ENCODE measurements at regions not wholly inside any gene's neighbourhood (a gene's known extent, or its start where the extent isn't known, plus 50 kb on each side); places are given as distances from the start of the nearest gene placed in this dataset.

DNA sequence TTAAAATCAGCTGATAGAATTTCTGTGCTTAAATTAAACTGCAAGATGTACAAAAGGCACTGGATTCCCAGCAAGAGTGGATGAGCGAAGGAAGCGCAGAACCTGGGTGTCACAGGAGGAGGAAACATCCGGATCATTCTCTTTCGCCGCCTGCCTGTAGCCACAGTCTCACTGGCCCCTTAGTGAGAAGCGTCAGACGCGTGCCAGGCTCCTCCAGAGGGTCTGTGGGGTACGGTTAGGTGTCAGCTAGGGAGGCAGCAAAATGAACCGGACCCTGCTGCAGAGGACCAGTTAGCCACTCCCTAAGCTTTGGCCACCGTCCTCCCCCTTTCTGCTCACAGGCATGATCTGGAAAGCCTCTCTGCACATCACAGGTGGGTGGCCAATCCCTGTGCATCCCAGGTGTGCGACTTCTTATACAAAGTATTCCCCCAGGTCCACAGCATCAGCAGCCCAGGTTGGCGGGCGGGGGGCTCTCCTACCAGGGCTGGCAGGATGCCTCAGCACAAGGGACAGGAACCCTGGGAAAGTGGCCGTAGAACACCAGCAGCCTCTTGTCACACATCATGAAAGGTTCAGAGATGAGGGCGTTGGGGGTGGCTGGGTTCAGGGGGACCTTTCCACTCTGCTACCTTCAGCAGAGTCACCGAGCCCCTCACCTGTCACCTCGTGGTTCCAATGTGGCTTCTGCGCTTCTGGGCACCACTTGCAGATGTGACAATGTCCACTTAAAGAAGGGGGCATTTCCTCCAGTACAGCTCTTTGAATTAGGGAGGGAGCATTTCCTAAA lies 61.1 kb upstream of the SLC66A3 start:
- TF ChIP-seq, protein P1, sequence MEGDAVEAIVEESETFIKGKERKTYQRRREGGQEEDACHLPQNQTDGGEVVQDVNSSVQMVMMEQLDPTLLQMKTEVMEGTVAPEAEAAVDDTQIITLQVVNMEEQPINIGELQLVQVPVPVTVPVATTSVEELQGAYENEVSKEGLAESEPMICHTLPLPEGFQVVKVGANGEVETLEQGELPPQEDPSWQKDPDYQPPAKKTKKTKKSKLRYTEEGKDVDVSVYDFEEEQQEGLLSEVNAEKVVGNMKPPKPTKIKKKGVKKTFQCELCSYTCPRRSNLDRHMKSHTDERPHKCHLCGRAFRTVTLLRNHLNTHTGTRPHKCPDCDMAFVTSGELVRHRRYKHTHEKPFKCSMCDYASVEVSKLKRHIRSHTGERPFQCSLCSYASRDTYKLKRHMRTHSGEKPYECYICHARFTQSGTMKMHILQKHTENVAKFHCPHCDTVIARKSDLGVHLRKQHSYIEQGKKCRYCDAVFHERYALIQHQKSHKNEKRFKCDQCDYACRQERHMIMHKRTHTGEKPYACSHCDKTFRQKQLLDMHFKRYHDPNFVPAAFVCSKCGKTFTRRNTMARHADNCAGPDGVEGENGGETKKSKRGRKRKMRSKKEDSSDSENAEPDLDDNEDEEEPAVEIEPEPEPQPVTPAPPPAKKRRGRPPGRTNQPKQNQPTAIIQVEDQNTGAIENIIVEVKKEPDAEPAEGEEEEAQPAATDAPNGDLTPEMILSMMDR (IDR thresholded peaks at IDR 0.05; ENCODE audit: low read depth, low read length) = no peak
- no peak for DNase-seq (ENCODE audit: low read depth in 2 of 2)
- H3K4me3 ChIP-seq (replicated peaks in 1 of 2; ENCODE audit: low read depth in 2 of 2, low read length in 2 of 2) = no peak overlapping the region

DNA sequence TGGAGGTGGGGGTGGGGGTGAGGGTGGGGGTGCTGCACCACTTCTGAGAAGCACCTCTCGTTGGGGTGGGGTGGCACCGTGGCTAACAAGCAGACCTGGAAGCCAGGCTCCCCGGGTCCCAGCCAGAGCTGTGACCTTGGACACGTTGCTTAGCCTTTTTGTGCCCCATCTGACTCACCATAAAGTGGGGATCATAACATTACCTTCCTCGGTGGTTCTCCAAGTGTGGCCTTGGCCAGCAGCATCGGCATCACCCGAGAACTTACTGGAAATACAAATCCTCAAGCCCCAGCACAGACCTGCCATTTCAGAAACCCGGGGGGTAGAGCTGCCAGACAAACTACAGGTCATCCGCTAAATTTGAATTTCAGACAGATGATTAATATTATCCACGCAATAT lies 58.7 kb upstream of the SLC66A3 start:
- H3K4me3 ChIP-seq (replicated peaks in 1 of 2; ENCODE audit: low read depth in 2 of 2, low read length in 2 of 2) = no peak overlapping the region
- TF ChIP-seq, protein P1 (IDR thresholded peaks at IDR 0.05; ENCODE audit: low read depth, low read length) = no peak
- no peak for DNase-seq (ENCODE audit: low read depth in 2 of 2)

DNA sequence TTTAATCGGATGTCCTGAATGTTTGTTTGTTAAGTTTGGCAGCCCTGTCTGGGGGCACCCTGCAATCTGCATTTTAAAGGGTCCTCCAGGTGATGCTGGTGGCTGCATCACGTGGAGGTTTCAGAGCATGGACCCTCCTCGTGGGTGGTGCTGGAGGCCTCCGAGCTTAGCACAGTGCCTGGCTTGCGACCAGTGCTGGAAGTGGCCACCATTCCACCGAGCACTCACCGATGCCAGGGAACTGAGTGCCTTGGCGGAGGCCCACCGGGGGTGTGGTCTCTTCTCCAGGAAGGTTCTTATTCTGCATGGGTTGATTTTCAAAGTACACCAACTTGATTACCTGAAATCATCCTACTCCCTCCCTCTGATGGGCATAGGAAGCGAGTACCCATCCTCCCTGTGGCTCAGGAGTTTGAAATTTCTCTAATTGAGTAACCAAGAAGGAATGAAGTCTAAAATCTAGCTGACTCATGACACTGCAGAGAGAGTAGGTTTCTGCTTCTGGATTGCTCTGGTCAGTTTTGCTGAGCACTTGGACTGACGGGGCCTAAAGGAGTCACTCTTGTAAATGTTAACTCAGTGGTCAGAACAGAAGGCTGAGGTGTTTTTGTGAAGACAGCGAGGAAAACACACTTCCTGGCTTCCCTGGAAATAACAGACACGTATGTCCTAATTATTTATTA lies 58.1 kb upstream of the SLC66A3 start:
- peak; percentile 28 to 61 for DNase-seq (ENCODE audit: low read depth in 2 of 2)
- H3K4me3 ChIP-seq (replicated peaks in 1 of 2; ENCODE audit: low read depth in 2 of 2, low read length in 2 of 2) = no peak overlapping the region

DNA sequence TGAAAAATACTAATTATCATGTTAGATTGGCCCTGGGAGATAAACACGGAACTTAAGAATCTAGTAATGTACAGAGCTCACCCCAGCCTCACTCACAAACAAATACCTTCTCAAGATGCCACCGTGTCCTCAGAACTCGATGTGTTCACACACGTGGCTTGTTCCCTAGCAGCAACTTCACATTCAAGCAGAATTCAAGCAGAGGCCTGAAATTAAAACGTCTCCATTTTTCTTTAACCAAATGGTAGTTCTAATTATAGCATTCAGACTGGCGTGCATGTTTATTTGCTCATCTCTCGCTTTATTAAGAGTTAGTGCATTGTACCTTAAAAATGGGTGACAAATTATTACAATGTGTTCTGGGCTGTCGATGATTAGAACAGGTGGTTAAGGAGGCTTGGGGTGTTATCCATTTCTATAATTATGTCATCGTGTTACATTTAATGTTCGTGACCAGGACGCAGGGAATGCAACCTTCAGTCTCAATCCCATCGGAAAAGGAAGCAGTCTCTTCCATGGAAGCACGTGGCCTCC lies 57.3 kb upstream of the SLC66A3 start:
- DNase-seq (ENCODE audit: low read depth in 2 of 2) = no peak
- H3K4me3 ChIP-seq (replicated peaks in 1 of 2; ENCODE audit: low read depth in 2 of 2, low read length in 2 of 2) = no peak overlapping the region
- TF ChIP-seq, protein P1 (IDR thresholded peaks at IDR 0.05; ENCODE audit: low read depth, low read length) = no peak

More for the DNA sequence above, 58.1 kb upstream of the SLC66A3 start:
- TF ChIP-seq, protein P1 (IDR thresholded peaks at IDR 0.05; ENCODE audit: low read depth, low read length) = no peak

DNA sequence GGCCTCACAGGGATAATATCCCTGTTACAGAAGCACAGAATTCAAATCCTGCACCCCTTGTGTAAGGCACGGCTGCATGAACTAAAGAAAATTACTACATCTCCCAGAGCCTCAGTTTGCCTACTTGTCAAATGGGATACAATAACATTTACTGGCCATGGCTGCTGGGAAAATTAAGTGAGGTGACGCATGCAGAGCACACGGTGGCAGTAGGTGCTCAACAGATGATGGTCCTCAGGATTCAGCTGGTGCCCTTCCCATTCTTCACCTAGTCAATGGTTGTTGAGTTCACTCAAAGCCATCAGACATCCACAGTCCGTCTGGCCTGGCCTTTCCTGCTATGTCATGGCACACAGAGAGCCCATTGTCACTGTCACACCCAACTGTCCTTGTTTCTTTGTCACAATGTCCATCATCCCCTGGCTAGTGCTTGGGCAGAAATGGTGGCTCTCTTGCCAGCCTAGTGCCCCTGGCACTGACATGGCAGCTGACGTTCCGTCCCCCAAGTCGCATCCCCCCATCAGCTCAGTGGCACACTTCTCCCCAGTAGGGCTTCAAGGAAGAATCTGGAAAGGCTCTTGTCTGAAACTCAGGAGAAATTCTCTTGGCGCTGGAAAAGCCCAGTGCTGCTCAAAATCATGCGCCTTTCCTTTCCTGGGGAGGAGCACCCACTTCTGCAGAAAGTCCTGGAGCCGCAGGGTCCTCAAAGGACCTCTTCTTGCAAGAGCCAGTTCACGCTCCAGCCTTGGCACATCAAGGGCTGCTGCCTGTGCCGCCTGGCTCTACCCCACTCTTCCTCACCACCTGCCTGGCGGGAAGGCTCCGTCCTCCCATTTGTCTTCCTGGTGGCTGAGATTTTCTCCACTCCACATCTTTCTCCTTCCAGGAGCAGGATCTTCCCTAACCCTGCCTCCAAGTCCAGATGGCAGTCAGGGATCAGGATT lies 55.9 kb upstream of the SLC66A3 start:
- TF ChIP-seq, protein P1 (IDR thresholded peaks at IDR 0.05; ENCODE audit: low read depth, low read length) = no peak
- DNase-seq (ENCODE audit: low read depth in 2 of 2) = no peak
- H3K4me3 ChIP-seq (replicated peaks in 1 of 2; ENCODE audit: low read depth in 2 of 2, low read length in 2 of 2) = no peak overlapping the region

DNA sequence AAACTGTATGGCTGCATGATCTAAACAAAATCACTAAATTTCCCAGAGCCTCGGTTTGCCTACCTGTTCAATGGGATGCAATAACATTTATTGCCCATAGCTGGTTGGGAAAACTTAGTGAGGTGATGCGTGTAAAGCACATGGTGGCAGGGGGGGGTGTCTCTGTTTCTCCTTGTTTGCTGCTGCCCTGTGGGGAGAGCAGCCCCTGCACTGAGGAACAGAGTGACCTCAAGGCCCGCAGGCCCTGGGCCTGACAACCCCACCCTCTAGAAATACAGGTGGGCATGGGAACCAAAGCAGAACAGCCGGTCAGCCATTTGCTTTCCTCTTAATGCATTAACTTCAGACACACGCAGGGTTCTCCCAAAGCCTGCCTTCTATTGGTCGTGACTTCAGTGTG lies 55.1 kb upstream of the SLC66A3 start:
- TF ChIP-seq, protein P1 (IDR thresholded peaks at IDR 0.05; ENCODE audit: low read depth, low read length) = no peak
- DNase-seq (ENCODE audit: low read depth in 2 of 2) = no peak
- H3K4me3 ChIP-seq (replicated peaks in 1 of 2; ENCODE audit: low read depth in 2 of 2, low read length in 2 of 2) = no peak overlapping the region

Measured in cardiac fibroblast (primary cell).